DND-41 (cell line): ENCODE measurements at regions not wholly inside any gene's neighbourhood (a gene's known extent, or its start where the extent isn't known, plus 50 kb on each side); places are given as distances from the start of the nearest gene placed in this dataset.

Experiments used
- ATAC-seq: fragments of 200-7000 bp; cut with Tn5 transposase; 3 replicates; pipeline ENCODE4 v1.9.1; 2021; ENCODE audit warnings: low read depth; ENCODE audit not compliant: insufficient read depth
- DNase-seq: peaks from one replicate; pipeline ENCODE4 v3.0.0-alpha.2; 2020
- H2AFZ ChIP-seq: 2 replicates; pipeline ENCODE4 v1.6.0; 2012; ENCODE audit warnings: low read depth, low read length
- H3K27ac ChIP-seq: 2 replicates; pipeline ENCODE4 v1.5.1; 2012; ENCODE audit warnings: low read length, inconsistent platforms
- H3K27me3 ChIP-seq: fragments of 200-600 bp; sonication (generic); 2 replicates; pipeline ENCODE4 v1.6.0; 2012; ENCODE audit warnings: low read length, mild to moderate bottlenecking, inconsistent platforms; ENCODE audit not compliant: insufficient read depth, poor library complexity
- H3K36me3 ChIP-seq: 2 replicates; pipeline ENCODE4 v1.5.1; 2012; ENCODE audit warnings: low read length, inconsistent platforms; ENCODE audit not compliant: insufficient read depth
- H3K4me1 ChIP-seq: 2 replicates; pipeline ENCODE4 v1.5.1; 2012; ENCODE audit warnings: mild to moderate bottlenecking, low read length; ENCODE audit not compliant: insufficient read depth
- H3K4me2 ChIP-seq: 2 replicates; pipeline ENCODE4 v1.6.0; 2012; ENCODE audit warnings: mild to moderate bottlenecking, moderate library complexity, low read length, inconsistent platforms; ENCODE audit not compliant: insufficient read depth
- H3K4me3 ChIP-seq, 2 experiments: fragments of 200-600 bp in 1 of 2; shearing (Covaris generic) in 1 of 2; 2 replicates each; pipeline ENCODE4 v1.5.1; 2012 to 2016; ENCODE audit warnings: inconsistent platforms in 2 of 2, low read length in 2 of 2, mild to moderate bottlenecking in 2 of 2, low read depth in 1 of 2, moderate library complexity in 1 of 2
- H3K79me2 ChIP-seq: 2 replicates; pipeline ENCODE4 v1.6.0; 2012; ENCODE audit warnings: low read length, inconsistent platforms; ENCODE audit not compliant: insufficient read depth
- H3K9ac ChIP-seq: 2 replicates; pipeline ENCODE4 v1.6.0; 2012; ENCODE audit warnings: low read depth, mild to moderate bottlenecking, inconsistent platforms, low read length, moderate library complexity
- H3K9me3 ChIP-seq: 2 replicates; pipeline ENCODE4 v1.5.1; 2012; ENCODE audit warnings: low read length, moderate library complexity, mild to moderate bottlenecking, inconsistent platforms; ENCODE audit not compliant: insufficient read depth, severe bottlenecking
- H4K20me1 ChIP-seq: 2 replicates; pipeline ENCODE4 v1.6.0; 2012; ENCODE audit warnings: low read length; ENCODE audit not compliant: insufficient read depth
- EZH2 ChIP-seq: IDR thresholded peaks from 3 replicates; pipeline ENCODE4 v1.6.1; 2012; ENCODE audit warnings: borderline replicate concordance, low read depth, mild to moderate bottlenecking, moderate library complexity, low read length, inconsistent platforms; ENCODE audit not compliant: severe bottlenecking
- TF ChIP-seq, protein P1 (sequence below): IDR thresholded peaks from 2 replicates; pipeline ENCODE4 v1.5.1; 2012; ENCODE audit warnings: borderline replicate concordance, low read length, moderate library complexity, mild to moderate bottlenecking; ENCODE audit not compliant: poor library complexity, severe bottlenecking; ENCODE audit errors: extremely low read depth

DNA sequence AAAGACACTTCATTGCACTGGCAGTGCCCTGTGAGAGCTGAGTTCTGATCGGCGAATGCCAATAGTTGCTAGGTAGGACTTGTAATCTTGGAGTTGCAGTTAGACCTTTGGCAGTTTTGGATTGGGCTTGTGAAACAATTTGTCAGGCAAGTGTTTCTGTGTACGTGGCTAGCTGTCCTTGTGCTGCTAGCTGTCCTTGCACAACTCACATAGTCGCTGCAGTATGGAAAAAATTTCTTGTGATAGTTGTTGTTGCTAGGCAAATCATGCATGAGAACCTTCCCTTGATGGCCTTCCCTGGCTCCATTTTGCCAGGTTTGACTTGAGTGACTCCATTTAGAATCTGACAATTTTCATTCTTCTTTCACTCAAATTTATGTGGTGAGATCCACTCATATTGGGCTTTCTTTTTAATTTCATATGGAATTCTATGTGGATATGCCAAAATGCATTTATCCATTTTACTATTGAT is 140.7 kb downstream of the APIP start:
- Histone ChIP-seq H3K36me3 (no peaks in the 10 kb centered on the region), H3K9me3 (no peaks in the 10 kb centered on the region), H3K4me3 (no peak overlapping the region), H3K9ac (no peak overlapping the region), H3K27ac (no peak overlapping the region), H3K79me2 (no peaks in the 10 kb centered on the region), H3K27me3 (no peaks in the 10 kb centered on the region), H4K20me1 (no peaks in the 10 kb centered on the region), H3K4me1 (no peaks in the 10 kb centered on the region), H2AFZ (no peak overlapping the region), H3K4me2 (no peak overlapping the region)
- no peak for ATAC-seq
- no peak for TF ChIP-seq EZH2
- TF ChIP-seq, protein P1, sequence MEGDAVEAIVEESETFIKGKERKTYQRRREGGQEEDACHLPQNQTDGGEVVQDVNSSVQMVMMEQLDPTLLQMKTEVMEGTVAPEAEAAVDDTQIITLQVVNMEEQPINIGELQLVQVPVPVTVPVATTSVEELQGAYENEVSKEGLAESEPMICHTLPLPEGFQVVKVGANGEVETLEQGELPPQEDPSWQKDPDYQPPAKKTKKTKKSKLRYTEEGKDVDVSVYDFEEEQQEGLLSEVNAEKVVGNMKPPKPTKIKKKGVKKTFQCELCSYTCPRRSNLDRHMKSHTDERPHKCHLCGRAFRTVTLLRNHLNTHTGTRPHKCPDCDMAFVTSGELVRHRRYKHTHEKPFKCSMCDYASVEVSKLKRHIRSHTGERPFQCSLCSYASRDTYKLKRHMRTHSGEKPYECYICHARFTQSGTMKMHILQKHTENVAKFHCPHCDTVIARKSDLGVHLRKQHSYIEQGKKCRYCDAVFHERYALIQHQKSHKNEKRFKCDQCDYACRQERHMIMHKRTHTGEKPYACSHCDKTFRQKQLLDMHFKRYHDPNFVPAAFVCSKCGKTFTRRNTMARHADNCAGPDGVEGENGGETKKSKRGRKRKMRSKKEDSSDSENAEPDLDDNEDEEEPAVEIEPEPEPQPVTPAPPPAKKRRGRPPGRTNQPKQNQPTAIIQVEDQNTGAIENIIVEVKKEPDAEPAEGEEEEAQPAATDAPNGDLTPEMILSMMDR: no peak
- no peak for DNase-seq

DNA sequence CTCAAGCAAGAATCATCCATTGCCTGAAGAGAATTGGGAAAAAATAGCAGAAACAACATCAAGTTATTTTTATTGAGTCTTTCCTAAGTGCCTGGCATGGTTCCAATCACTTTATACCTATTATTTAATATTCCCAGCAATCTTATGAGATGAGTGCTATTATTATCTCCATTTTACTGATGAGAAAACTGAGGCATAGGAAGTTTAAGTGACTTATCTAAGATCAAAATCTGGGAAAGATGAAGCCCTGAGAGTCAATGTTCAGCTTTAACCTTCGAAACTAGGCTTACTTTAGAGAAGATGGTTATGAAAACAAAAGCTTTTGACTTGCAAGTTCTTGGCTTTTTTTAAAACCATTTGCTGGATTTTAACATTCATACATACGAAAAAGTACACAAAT is 141.6 kb downstream of the APIP start:
- Histone ChIP-seq H3K36me3 (no peaks in the 10 kb centered on the region), H3K79me2 (no peaks in the 10 kb centered on the region), H3K27ac (no peak overlapping the region), H4K20me1 (no peaks in the 10 kb centered on the region), H3K9ac (no peak overlapping the region), H3K4me3 (no peak overlapping the region), H3K4me2 (no peak overlapping the region), H3K4me1 (no peaks in the 10 kb centered on the region), H2AFZ (no peak overlapping the region), H3K9me3 (no peaks in the 10 kb centered on the region), H3K27me3 (no peaks in the 10 kb centered on the region)
- DNase-seq (no peak), ATAC-seq (no peak)
- no peak for TF ChIP-seq EZH2
- TF ChIP-seq, protein P1: no peak

DNA sequence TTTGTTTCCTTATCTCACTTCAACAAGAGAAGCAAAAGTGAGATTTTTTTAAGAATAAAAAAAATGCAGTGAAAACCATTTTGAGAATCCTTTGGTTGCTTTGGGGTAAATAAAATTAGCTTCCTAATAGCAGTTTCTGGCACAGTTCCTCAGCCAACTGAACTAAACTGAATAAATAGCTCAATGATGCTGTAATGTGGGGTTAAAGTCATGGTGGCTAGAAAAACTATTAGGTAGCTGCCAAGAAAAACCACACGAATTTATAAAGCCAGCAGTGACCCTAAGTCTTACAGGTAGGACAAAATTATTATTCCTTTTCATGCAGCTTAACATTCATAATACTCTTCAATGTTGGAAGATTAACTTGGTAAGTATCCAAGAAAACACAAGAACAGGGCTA is 142.4 kb downstream of the APIP start:
- Histone ChIP-seq H3K27me3 (no peaks in the 10 kb centered on the region), H3K9ac (no peak overlapping the region), H3K4me1 (no peaks in the 10 kb centered on the region), H3K9me3 (no peaks in the 10 kb centered on the region), H3K27ac (no peak overlapping the region), H3K36me3 (no peaks in the 10 kb centered on the region), H3K4me2 (no peak overlapping the region), H3K79me2 (no peaks in the 10 kb centered on the region), H4K20me1 (no peaks in the 10 kb centered on the region), H3K4me3 (no peak overlapping the region), H2AFZ (no peak overlapping the region)
- DNase-seq: no peak
- no peak for ATAC-seq
- TF ChIP-seq, protein P1: no peak
- TF ChIP-seq EZH2: no peak

DNA sequence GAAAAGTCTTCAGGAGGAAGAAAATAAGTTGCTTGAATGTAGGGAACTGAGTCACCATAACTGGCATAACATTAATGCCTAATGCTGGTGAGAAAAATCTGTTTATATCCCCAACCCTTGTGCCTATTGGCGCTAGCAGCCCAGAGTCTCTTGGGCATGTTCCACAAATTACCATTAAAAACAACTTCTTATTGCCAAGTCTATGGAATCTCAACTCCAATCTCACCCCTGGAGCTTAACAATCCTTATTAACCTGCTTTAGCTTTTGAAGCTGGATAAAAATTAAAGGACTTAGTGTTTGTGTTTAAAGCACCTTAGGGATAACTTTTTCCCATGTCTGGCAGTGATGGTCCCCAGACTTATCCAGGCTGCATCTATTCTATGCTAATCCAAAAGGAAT is 143.0 kb downstream of the APIP start:
- Histone ChIP-seq H2AFZ (no peak overlapping the region), H3K27me3 (no peaks in the 10 kb centered on the region), H4K20me1 (no peaks in the 10 kb centered on the region), H3K4me1 (no peaks in the 10 kb centered on the region), H3K4me3 (no peak overlapping the region), H3K27ac (no peak overlapping the region), H3K4me2 (no peak overlapping the region), H3K36me3 (no peaks in the 10 kb centered on the region), H3K9me3 (no peaks in the 10 kb centered on the region), H3K9ac (no peak overlapping the region), H3K79me2 (no peaks in the 10 kb centered on the region)
- TF ChIP-seq, protein P1: no peak
- TF ChIP-seq EZH2: no peak
- ATAC-seq (no peak), DNase-seq (no peak)
